D341Med (cell line): ENCODE measurements at regions not wholly inside any gene's neighbourhood (a gene's known extent, or its start where the extent isn't known, plus 50 kb on each side); places are given as distances from the start of the nearest gene placed in this dataset.
"Not testable (repeated sequence)": the region's sequence is repeated elsewhere in the genome, so short reads cannot be mapped to it uniquely, and the experiment has no call there.

Experiments used
- DNase-seq: peaks from one replicate; pipeline ENCODE4 v3.0.0; 2012; ENCODE audit warnings: low spot score

GRCh38 chr2:193841384-193842150 lies 1646.8 kb upstream of the TMEFF2 start:
- no peak for DNase-seq

GRCh38 chr2:193837111-193837738 lies 1642.5 kb upstream of the TMEFF2 start:
- DNase-seq, result no peak

- DNase-seq, result not testable (repeated sequence)
Measured at GRCh38 chr2:193836424-193837006, 1641.8 kb upstream of the TMEFF2 start.

GRCh38 chr2:193833895-193834294 lies 1639.2 kb upstream of the TMEFF2 start:
- DNase-seq, result not testable (repeated sequence)

- DNase-seq, result no peak
Measured at GRCh38 chr2:193824474-193824873, 1629.7 kb upstream of the TMEFF2 start.

- DNase-seq, result no peak
Measured at GRCh38 chr2:193818801-193819499, 1624.2 kb upstream of the TMEFF2 start.

DNA sequence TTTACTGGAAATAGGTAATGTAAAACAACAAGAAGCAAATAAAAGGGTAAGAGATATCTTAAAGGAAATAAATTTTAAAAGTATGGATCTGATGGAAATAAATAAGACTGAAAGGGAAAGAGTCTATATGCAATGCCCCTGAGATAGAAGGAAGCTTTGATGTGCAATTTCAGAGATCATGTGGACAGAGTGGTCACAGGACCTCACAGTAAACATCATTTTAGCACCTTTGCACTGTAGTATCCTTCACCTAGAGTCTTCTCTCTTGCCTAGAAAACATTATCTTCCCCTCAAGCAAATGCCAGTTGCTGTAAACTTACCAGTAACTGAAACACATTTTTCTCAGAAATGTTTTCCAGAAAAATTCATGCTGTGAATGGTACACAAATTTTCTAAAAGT lies 1621.3 kb upstream of the TMEFF2 start:
- no peak for DNase-seq

GRCh38 chr2:193810533-193810932 lies 1615.8 kb upstream of the TMEFF2 start:
- DNase-seq, result no peak

DNA sequence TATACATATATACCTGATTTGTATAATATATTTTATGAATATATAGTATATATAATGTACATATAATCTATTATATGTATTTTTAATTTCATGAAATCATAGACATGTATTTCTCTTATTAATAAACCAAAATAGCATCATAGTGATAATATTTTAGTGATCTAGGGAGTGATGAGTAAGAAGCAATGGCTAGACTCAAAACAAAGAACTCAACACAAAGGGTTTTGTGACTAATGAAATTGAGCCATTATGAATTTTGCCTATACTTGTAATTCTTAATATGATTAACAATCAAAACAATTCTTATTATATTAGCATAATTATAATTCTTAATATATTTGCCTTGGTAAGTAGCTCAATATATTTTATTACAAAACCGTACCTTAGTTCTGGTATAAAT lies 1614.1 kb upstream of the TMEFF2 start:
- DNase-seq, result no peak

- DNase-seq, result no peak
Measured at GRCh38 chr2:193806088-193806774, 1611.5 kb upstream of the TMEFF2 start.

DNA sequence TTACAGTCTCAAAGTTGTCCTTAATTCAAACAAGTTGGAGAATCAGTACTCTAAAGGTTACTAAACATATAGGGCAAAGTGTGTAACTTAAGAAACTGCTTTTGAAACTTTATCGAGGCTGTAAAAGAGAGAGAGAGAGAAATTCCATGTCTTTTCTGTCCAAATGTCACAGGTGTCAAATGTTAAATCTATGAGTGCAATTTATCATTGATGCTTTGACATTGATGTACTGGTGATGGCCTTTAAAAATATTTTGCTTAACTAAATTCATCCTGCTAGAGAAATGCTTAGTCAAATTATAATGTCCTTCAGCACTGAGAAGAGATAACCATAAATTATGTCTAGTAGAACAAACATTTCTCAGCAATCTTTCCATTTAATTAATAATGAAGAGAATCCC lies 1602.1 kb upstream of the TMEFF2 start:
- DNase-seq, result no peak

DNA sequence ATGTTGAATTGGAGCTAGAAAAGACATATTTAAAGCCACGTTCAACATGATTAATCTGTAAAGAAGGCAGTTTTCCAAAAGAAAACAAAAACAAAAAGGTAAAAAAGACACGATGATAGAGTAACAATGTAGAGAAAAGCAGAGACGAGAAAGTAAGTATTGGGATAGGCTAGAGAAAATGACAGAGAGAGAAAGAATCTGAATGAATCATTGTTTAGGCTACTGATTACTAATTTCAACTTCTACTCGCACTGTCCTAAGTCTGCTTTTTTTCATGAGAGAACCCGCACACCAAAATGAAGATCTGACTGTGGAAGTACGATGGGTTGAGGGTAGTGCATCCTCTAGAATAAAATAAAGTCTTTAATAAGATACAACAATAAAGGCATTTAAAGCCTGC lies 1599.2 kb upstream of the TMEFF2 start:
- DNase-seq, result no peak

DNA sequence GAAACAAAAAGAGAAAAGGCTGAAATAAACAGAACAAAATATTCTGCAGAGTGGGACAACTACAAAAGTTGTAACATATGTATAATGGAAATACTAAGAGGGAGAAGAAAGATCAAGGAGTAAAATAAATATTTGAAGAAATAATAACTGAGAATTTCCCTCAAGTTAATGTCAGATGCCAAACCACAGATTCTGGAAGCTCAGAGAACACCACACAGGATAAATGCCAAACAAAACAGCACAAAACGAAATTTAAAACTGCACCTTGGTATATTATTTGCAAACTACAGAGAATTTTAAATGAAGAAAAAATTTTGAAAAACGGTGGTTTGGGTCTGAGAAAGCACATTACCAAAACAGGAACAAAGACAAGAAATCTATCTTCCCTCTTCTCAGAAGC lies 1588.9 kb upstream of the TMEFF2 start:
- DNase-seq, result no peak

DNA sequence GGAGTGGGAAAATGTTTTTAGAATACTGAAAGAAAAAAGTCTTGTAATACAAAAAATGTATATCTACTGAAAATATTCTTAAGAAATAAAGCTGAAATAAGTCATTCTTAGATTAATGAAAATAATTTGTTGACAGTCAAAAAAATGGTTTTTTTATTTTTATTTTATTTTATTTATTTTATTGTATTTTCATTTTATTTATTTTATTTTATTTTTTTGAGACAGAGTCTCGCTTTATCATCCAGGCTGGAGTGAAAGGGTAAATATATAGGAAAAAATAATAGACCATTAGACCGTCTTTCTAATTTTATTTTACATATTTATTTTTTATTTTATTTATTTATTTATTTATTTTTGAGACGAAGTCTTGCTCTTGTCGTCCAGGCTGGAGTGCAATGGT lies 1583.6 kb upstream of the TMEFF2 start:
- DNase-seq, result no peak

GRCh38 chr2:193776988-193777387 lies 1582.3 kb upstream of the TMEFF2 start:
- peak; percentile 16 for DNase-seq

- DNase-seq, result no peak
Measured at GRCh38 chr2:193774166-193774565, 1579.4 kb upstream of the TMEFF2 start.

GRCh38 chr2:193751299-193751698 lies 1556.6 kb upstream of the TMEFF2 start:
- DNase-seq, result no peak

DNA sequence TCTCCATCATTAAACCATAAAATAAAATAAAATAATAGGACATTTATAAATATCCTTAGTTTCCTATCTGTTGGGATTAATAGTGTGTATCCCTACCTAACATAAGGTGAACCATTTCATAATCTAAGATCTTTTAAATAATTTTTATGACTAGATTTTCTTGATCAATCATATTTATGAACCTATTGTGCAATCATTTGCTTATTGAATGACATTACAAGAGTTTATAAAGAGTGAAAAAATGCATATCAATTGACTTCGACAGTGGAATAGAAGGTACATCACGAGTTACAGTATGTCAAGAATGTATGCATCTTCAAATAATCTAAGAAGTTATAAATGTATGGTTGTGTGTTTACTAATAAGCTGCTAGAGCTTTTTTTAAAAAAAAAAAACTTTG lies 1554.8 kb upstream of the TMEFF2 start:
- no peak for DNase-seq

DNA sequence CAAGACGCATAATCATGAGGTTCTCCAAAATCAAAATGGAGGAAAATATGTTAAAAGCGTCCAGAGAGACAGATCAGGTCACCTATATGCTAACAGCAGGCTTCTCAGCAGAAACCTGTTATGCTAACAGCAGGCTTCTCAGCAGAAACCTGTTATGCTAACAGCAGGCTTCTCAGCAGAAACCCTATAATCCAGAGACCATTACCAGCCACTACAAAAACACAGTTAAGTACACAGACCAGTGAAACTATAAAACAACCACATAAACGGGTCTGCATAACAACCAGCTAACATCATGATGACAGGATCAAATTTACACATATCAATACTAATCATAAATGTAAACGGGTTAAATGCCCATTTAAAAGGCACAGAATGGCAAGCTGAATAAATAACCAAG lies 1548.4 kb upstream of the TMEFF2 start:
- no peak for DNase-seq

DNA sequence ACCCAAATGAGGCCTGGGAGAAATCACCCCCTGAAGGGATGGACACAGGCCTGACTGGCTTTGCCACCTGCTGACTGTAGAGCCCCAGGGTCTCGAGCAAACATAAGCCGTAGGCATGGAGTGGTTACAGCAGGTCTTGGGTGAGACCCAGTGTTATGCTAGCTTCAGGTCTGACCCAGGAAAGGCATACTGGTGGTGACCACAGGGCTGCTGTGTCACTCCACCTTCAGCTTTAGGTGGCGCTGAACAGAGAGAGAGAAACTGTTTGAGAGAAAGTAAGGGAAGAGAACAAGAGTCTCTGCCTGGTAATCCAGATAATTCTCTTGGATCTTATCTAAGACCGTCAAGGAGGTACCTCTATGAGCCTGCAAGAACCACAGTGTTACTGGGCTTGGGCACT lies 1544.2 kb upstream of the TMEFF2 start:
- no peak for DNase-seq

- no peak for DNase-seq
Measured at GRCh38 chr2:193712912-193713311, 1518.2 kb upstream of the TMEFF2 start.

GRCh38 chr2:193703411-193703810 lies 1508.7 kb upstream of the TMEFF2 start:
- no peak for DNase-seq
